GM21515 (cell line): ENCODE measurements at regions not wholly inside any gene's neighbourhood (a gene's known extent, or its start where the extent isn't known, plus 50 kb on each side); places are given as distances from the start of the nearest gene placed in this dataset.

Experiments
- ATAC-seq: cut with Tn5 transposase; IDR thresholded peaks from one replicate; pipeline ENCODE4 v1.9.1; 2021; ENCODE audit not compliant: unreplicated experiment

- ATAC-seq, result no peak
Measured at GRCh38 chr15:69828181-69828828, 269.4 kb downstream of the TLE3 start.

- ATAC-seq, result no peak
Measured at GRCh38 chr15:69829974-69830373, 267.7 kb downstream of the TLE3 start.

GRCh38 chr15:69830430-69830829 lies 267.3 kb downstream of the TLE3 start:
- ATAC-seq, result no peak

GRCh38 chr15:69830876-69831275 lies 266.8 kb downstream of the TLE3 start:
- no peak for ATAC-seq

GRCh38 chr15:69834267-69834666 lies 263.4 kb downstream of the TLE3 start:
- no peak for ATAC-seq

GRCh38 chr15:69834761-69835160 lies 263.0 kb downstream of the TLE3 start:
- no peak for ATAC-seq

GRCh38 chr15:69836048-69836447 lies 261.7 kb downstream of the TLE3 start:
- ATAC-seq, result no peak

- no peak for ATAC-seq
Measured at GRCh38 chr15:69836526-69837230, 261.0 kb downstream of the TLE3 start.

GRCh38 chr15:69838338-69838737 lies 259.4 kb downstream of the TLE3 start:
- no peak for ATAC-seq

GRCh38 chr15:69838994-69839393 lies 258.7 kb downstream of the TLE3 start:
- ATAC-seq, result no peak

- no peak for ATAC-seq
Measured at GRCh38 chr15:69841113-69841828, 256.4 kb downstream of the TLE3 start.

GRCh38 chr15:69842851-69843250 lies 254.9 kb downstream of the TLE3 start:
- ATAC-seq, result no peak

- ATAC-seq, result no peak
Measured at GRCh38 chr15:69843276-69843899, 254.3 kb downstream of the TLE3 start.

GRCh38 chr15:69843900-69844304 lies 253.8 kb downstream of the TLE3 start:
- no peak for ATAC-seq

- no peak for ATAC-seq
Measured at GRCh38 chr15:69845159-69845558, 252.6 kb downstream of the TLE3 start.

- no peak for ATAC-seq
Measured at GRCh38 chr15:69847625-69848024, 250.1 kb downstream of the TLE3 start.

GRCh38 chr15:69848096-69848495 lies 249.6 kb downstream of the TLE3 start:
- ATAC-seq, result no peak

- no peak for ATAC-seq
Measured at GRCh38 chr15:69848551-69849231, 249.0 kb downstream of the TLE3 start.

GRCh38 chr15:69849232-69849610 lies 248.5 kb downstream of the TLE3 start:
- no peak for ATAC-seq

GRCh38 chr15:69852482-69852881 lies 245.2 kb downstream of the TLE3 start:
- ATAC-seq, result no peak

- no peak for ATAC-seq
Measured at GRCh38 chr15:69852916-69853315, 244.8 kb downstream of the TLE3 start.
